NCI-H2107 (cell line): ENCODE measurements at regions not wholly inside any gene's neighbourhood (a gene's known extent, or its start where the extent isn't known, plus 50 kb on each side); places are given as distances from the start of the nearest gene placed in this dataset.
"Not testable (repeated sequence)": the region's sequence is repeated elsewhere in the genome, so short reads cannot be mapped to it uniquely, and the experiment has no call there.

Source experiments
- DNase-seq: peaks from one replicate; lab custom pipeline; 2025; lab: John Stamatoyannopoulos, UW

DNA sequence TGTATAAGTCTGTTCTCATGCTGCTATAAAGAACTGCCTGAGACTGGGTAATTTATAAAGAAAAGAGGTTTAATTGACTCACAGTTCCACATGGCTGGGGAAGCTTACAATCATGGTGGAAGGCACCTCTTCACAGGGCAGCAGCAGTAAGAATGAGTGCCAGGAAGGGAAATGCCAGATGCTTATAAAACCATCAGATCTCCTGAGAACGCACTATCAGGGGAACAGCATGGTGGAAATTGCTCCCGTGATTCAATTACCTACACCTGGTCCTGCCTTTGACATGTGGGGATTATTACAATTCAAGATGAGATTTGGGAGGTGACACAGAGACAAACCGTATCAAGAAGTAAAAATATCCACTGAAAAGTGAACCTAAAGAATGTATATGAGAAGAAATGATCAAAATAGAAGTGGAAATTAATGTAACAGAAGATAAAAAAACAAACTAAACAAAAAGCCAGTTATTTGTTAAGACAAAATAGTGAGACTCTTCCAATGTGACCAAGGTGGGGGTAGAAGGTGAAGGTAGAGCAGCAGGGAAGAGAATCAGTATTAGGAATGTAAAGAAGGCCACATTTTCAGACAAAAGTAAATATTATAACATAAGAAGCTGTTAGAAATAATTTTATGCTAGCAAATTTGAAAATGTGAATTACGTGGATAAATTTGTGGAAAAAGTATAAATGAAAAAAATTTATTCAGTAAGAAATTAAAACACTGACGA, 372.9 kb downstream of the NKX6-1 start:
- no peak for DNase-seq

DNA sequence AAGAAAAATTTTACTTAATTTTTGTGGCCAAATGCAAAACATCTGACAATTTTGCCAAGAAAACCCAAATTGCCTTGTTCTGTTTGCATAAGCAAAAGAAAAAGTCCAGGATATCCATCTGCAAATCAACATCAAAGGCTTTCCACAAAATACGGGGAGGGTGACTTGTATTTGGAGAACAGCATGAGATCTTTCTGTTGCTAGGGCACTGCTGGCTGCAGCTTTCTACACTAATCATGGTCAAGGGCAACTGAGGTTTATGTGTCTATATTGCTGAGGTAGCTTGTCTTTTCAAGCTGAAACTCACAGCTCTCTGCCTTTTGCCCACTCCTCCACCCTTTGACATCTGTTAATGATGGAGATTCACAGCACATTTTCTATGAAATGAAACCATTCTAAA, 389.1 kb downstream of the NKX6-1 start:
- no peak for DNase-seq

DNA sequence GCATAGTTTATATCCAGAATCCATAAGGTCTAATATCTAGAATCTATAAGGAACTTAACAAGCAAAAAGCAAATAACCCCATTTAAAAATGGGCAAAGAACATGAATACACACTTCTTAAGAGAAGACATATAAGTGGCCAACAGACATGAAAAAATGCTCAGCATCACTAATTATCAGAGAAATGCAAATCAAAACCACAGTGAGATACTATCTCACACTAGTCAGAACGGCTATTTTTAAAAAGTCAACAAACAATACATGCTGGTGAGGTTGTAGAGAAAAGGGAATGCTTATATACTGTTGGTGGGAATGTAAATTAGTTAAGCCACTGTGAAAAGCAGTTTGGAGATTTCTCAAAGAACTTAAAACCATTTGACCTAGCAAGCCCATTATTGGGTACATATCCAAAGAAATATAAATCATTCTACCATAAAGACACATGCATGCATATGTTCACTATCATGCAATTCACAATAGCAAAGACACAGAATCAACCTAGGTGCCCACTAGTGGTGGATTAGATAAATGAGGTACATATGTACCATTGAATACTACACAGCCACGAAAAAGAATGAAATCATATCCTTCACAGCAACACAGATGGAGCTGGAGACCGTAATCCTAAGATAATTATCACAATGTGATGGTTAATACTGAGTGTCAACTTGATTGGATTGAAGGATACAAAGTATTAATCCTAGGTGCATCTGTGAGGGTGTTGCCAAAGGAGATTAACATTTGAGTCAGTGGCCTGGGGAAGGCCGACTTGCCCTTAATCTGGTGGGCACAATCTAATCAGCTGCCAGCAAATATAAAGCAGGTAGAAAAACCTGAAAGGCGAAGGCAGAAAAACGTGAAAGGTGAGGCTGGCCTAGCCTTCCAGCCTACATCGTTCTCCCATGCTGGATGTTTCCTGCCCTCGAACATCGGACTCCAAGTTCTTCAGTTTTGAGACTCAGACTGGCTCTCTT, 397.2 kb downstream of the NKX6-1 start:
- DNase-seq: not testable (repeated sequence)

DNA sequence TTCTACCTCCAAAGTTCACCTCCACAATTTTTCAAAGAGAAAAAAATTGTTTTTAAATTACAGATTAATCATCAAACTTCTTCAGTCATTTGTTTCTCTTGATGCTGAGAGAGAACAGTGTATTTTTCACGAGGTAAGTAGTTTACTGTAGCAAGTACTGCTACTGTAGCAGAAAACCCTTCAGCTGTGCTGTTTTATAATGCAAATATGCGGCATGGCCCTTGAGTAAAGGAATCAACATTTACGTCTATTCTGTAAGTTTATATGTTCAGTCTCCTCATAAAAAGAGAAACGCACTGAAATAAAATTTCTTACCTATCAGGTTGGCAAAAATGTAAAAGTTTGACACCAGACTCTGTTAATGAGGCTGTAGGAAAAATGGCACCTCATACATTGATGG, 399.0 kb downstream of the NKX6-1 start:
- no peak for DNase-seq

- DNase-seq: no peak
These were observed 399.5 kb downstream of the NKX6-1 start for GRCh38 chr4:84099599-84099998.

GRCh38 chr4:84091266-84091665, 407.8 kb downstream of the NKX6-1 start:
- no peak for DNase-seq

- DNase-seq: no peak
These were observed 409.2 kb downstream of the NKX6-1 start for GRCh38 chr4:84089652-84090437.

- DNase-seq: no peak
These were observed 413.1 kb downstream of the NKX6-1 start for GRCh38 chr4:84085986-84086385.

GRCh38 chr4:84070289-84070688, 428.8 kb downstream of the NKX6-1 start:
- DNase-seq: no peak

- DNase-seq: no peak
These were observed 435.5 kb downstream of the NKX6-1 start for GRCh38 chr4:84063619-84064018.

DNA sequence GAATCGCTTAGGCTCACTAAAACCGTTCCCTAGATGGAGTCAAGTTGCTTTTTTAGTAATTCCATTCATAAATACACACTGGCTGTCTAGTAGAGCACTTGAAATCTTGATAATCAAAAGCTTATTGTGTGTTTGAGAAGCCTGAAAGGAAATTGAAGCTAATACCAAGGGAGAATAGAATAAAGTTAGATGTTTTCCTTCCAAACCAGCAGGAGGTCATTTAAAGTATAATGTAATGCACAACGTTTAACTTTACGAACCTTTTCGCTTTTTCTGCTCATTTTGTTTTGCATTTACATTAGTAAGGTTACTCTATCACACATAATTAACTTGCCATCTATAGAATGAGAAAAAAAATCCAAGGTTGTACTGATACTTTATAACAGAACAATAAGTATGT, 440.9 kb downstream of the NKX6-1 start:
- DNase-seq: no peak

- DNase-seq: no peak
These were observed 447.5 kb downstream of the NKX6-1 start for GRCh38 chr4:84051639-84052038.

DNA sequence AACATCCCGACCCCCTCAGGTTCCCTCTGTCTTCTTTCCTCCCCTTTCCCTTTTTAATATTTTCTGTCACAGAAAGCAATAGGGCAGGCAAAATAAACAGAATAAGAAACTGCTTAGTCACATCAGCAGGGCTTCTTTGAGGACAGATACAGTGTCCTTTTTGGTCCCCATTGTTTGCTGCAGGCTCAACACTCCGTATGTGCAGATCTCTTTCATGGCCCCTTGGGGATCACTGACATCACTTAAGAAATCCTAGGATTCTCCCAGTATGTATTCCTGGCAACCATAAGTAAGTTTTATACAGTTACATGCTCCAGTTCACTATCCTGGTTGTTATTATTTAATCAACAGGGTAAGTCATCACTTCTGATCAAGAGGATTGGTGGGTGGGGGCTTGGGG, 448.0 kb downstream of the NKX6-1 start:
- DNase-seq: no peak

DNA sequence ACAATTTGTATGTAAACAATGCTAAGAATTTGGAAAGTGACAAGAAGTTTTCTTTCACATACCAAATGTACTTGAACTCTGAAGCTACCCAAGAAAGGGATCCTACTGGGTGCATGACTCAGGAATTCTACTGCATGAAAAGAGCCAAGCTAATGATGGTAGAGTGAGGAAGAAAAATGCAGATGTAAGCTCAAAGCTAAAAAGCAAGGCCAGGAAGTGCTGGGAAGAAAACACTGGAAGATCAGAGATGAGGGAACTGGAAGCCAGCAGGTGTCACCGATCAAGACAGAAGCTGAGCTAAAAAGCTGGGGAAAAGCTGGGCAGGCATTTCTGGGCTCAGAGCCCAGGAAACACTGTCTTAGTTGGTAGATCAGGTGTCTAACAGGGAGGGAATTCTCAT, 449.1 kb downstream of the NKX6-1 start:
- no peak for DNase-seq

- no peak for DNase-seq
These were observed 452.5 kb downstream of the NKX6-1 start for GRCh38 chr4:84046551-84046950.

DNA sequence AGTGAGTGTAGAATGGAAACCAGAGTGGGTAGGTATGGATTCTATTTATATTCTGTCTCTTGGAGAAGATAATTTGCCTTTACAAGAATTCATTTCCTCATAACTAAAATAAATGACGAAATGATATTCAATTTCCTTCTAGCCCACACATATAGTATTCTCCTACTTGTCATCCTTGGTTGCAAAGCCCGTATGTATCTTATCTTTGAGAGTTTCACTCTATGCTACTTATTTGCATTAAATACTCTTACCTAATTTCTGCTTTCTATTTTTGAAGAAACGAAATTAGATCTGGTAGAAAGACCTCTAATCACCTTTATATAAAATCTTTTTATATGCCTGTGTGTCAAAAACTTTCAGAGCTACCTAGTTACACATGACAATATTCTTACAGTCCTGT, 457.7 kb downstream of the NKX6-1 start:
- no peak for DNase-seq

GRCh38 chr4:84035568-84035967, 463.5 kb downstream of the NKX6-1 start:
- DNase-seq: no peak

DNA sequence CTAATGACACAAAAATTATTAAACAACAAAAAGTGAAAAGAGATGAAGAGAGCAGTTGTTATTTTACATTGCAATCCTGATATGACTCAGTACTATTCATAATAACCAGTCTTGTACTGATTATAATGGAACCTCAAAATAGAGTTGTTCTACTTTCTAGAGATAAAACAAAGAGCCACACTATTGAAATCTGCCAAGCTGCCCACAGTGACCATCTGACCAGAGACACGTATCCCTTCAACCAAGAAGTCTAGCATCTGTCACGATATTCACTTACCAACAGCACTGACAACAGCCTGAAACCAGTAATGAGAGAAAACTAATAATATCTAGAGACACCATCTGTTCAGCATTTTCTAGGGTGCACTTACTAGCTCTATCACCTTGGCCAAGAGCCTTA, 466.7 kb downstream of the NKX6-1 start:
- no peak for DNase-seq

DNA sequence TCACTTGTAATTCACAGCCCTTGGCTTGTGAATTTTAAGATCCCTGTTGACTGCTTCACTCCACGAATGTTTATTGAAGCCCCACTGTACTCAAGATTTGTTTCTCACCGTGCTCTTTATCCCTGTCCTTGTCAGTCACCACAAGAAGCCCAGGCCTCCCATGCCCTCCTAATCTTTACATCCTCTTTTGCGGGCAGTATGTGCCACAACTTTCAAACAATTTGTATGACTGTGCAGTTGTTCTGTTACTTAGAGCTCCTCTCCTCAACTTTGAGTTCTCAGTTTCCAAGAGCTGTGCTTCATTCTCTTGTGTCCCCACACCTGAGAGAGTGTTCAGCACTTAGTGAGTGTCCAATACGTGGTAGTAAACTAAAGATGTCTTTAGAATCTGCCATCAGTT, 467.7 kb downstream of the NKX6-1 start:
- DNase-seq: no peak

GRCh38 chr4:84028340-84028739, 470.8 kb downstream of the NKX6-1 start:
- DNase-seq: no peak

DNA sequence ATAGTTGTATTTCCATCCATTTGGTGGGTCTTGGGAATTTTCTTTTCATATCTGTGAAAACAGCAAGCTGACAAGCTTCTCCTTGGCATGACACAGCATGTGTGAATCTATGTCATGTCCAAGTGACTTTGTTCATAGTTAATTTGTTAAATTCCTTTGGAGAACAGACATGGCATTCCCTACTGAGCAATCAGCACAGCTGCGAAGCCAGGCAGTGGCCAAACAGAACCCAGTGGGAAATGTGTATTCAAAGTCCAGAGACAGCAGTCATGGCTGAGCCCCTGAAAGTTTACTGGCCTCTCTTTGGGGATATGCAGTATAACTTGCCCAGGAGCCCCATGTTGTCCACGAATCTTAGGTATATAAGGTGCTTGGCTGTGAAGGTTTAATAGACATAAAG, 474.7 kb downstream of the NKX6-1 start:
- DNase-seq: no peak

DNA sequence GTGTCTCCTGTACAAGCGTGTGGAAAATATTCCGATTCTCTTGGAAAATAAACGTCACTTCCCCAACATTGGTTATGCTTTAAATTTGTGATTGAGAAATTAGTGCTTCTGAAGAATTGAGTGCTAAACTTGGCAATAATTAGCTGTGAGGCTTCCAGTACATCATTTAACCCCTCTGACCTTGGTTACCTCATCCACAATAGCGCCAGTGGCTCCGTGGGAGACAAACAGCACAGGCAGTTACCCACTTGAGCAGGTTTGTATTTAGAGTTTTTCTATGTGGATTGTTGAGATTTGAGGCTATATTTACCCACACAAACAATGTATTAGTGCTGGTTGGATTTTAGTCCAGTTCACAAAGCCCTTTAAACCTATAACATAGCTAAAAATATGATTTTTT, 476.5 kb downstream of the NKX6-1 start:
- DNase-seq: no peak
